CD8-positive, alpha-beta memory T cell (primary cell): ENCODE measurements at regions not wholly inside any gene's neighbourhood (a gene's known extent, or its start where the extent isn't known, plus 50 kb on each side); places are given as distances from the start of the nearest gene placed in this dataset.
"Not testable (repeated sequence)": the region's sequence is repeated elsewhere in the genome, so short reads cannot be mapped to it uniquely, and the experiment has no call there.

Experiments used
- CTCF ChIA-PET: fragments of 350-600 bp; sonication (Branson Sonifier 250); formaldehyde crosslinking; loops from one replicate; lab custom pipeline; 2021; ENCODE audit warnings: antibody characterized with exemption; lab: Charles Lee
- POLR2A ChIA-PET: fragments of 350-600 bp; sonication (Branson Sonifier 250); formaldehyde crosslinking; loops from one replicate; lab custom pipeline; 2021; ENCODE audit warnings: antibody characterized with exemption; lab: Charles Lee
- DNase-seq, 5 donors: peaks; one replicate each; pipeline versions ENCODE4 v3.0.0 to v3.0.0-alpha.2; 2020 to 2022; ENCODE audit warnings: mixed read lengths in 1 of 5
- H3K27ac ChIP-seq: one replicate; pipeline ENCODE4 v1.7.0; 2013; ENCODE audit warnings: low read depth, mild to moderate bottlenecking, low read length, moderate library complexity
- H3K27me3 ChIP-seq: 2 replicates; pipeline ENCODE4 v1.7.0; 2013; ENCODE audit warnings: low read length, mild to moderate bottlenecking; ENCODE audit not compliant: insufficient read depth, poor library complexity, severe bottlenecking
- H3K36me3 ChIP-seq: 2 replicates; pipeline ENCODE4 v1.7.0; 2013; ENCODE audit warnings: mild to moderate bottlenecking, low read length, moderate library complexity; ENCODE audit not compliant: insufficient read depth
- H3K4me1 ChIP-seq: 2 replicates; pipeline ENCODE4 v1.7.0; 2013; ENCODE audit warnings: mild to moderate bottlenecking, low read length, moderate library complexity; ENCODE audit not compliant: insufficient read depth
- H3K4me3 ChIP-seq: 2 replicates; pipeline ENCODE4 v1.7.0; 2013; ENCODE audit warnings: mild to moderate bottlenecking, low read length
- H3K9me3 ChIP-seq: 2 replicates; pipeline ENCODE4 v1.7.0; 2013; ENCODE audit warnings: mild to moderate bottlenecking, low read length
- H3K27ac Mint-ChIP-seq, 8 donors: one replicate each; pipeline ENCODE4 v1.8.0; 2020 to 2021; ENCODE audit warnings: mixed read lengths in 8 of 8, mild to moderate bottlenecking in 6 of 8, inconsistent platforms in 3 of 8, moderate library complexity in 3 of 8
- H3K27me3 Mint-ChIP-seq, 2 donors: one replicate each; pipeline ENCODE4 v1.8.0; 2020 to 2021; ENCODE audit warnings: mixed read lengths in 2 of 2, mild to moderate bottlenecking in 1 of 2, moderate library complexity in 1 of 2
- H3K36me3 Mint-ChIP-seq, 3 donors: one replicate each; pipeline ENCODE4 v1.8.0; 2020 to 2021; ENCODE audit warnings: mixed read lengths in 3 of 3, inconsistent platforms in 1 of 3, mild to moderate bottlenecking in 1 of 3
- H3K4me1 Mint-ChIP-seq, 3 donors: one replicate each; pipeline ENCODE4 v1.8.0; 2020 to 2021; ENCODE audit warnings: mixed read lengths in 3 of 3, inconsistent platforms in 1 of 3, mild to moderate bottlenecking in 1 of 3
- H3K4me3 Mint-ChIP-seq, 7 donors: one replicate each; pipeline ENCODE4 v1.8.0; 2020 to 2021; ENCODE audit warnings: mixed read lengths in 7 of 7, mild to moderate bottlenecking in 6 of 7, moderate library complexity in 4 of 7, inconsistent platforms in 2 of 7
- H3K9me3 Mint-ChIP-seq, 5 donors: one replicate each; pipeline ENCODE4 v1.8.0; 2020 to 2022; ENCODE audit warnings: mixed read lengths in 5 of 5, mild to moderate bottlenecking in 3 of 5, moderate library complexity in 2 of 5, inconsistent platforms in 1 of 5

DNA sequence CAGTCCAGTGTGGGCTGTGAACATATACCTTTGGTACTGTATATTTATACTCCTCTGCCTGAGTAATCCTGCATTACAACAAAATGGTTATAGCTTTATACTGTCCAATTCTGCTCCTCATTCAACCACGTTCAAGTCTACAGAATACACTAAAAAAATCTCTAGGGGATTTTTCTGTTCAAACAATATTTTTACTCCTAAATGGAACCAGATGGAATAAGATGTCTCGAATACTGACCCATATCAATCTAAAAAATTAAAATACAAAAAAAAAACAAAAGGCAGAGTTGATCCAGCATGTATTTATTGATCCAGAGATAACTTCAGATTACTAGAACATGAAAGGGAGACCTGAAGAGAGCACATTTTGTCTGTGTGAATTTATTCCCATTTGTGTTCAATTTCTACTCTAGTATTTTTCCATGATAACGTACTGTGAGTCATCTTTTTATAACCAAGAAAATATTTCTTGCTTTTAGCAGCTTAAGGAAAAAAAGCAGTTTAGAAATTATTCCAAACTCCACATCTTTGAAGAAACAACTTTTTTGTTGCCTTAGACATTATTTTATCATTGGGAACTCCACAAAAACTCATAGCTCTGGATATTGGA lies 910.7 kb downstream of the TBL1XR1 start:
- Histone ChIP-seq H3K27me3 (no peaks in the 10 kb centered on the region), H3K4me3 (no peak overlapping the region), H3K36me3 (no peaks in the 10 kb centered on the region), H3K4me1 (no peaks in the 10 kb centered on the region), H3K27ac (no peak overlapping the region), H3K9me3 (no peaks in the 10 kb centered on the region)
- DNase-seq, result no peak
- Mint-ChIP-seq H3K4me1 (no peaks in the 10 kb centered on the region), H3K4me3 (no peak overlapping the region), H3K27ac (no peak overlapping the region), H3K27me3 (no peaks in the 10 kb centered on the region), H3K9me3 (peaks cover 0 to 8% (median 2%) of the 10 kb centered on the region in 5 donors), H3K36me3 (no peaks in the 10 kb centered on the region)
- POLR2A ChIA-PET, result no interaction called here
- CTCF ChIA-PET, result no interaction called here

DNA sequence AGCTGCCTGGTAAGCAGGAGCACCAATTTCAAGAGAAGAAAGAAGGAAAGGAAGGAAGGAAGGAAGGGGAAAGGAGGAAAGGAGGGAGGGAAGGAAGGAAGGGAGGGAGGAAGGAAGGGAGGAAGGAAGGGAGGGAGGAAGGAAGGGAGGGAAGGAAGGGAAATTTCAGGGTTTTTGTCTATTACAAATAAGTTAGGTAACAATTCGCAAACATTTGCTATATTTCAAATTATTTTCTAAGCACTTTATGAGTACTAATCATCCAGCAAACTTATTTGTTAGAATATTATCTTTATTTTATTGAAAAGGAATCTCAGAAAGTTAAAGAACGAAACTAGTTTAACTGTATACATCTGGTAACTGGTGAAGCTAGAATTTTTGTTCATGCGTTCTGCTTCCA lies 921.7 kb downstream of the TBL1XR1 start:
- ChIA-PET CTCF (no interaction called here), POLR2A (no interaction called here)
- Histone ChIP-seq H3K36me3 (no peaks in the 10 kb centered on the region), H3K27me3 (no peaks in the 10 kb centered on the region), H3K4me1 (no peaks in the 10 kb centered on the region), H3K4me3 (no peak overlapping the region), H3K9me3 (no peaks in the 10 kb centered on the region), H3K27ac (no peak overlapping the region)
- Mint-ChIP-seq H3K36me3 (no peaks in the 10 kb centered on the region), H3K27ac (no peak overlapping the region), H3K27me3 (no peaks in the 10 kb centered on the region), H3K9me3 (peaks cover 2 to 7% (median 4%) of the 10 kb centered on the region in 5 donors), H3K4me3 (no peak overlapping the region), H3K4me1 (no peaks in the 10 kb centered on the region)
- DNase-seq, result no peak

DNA sequence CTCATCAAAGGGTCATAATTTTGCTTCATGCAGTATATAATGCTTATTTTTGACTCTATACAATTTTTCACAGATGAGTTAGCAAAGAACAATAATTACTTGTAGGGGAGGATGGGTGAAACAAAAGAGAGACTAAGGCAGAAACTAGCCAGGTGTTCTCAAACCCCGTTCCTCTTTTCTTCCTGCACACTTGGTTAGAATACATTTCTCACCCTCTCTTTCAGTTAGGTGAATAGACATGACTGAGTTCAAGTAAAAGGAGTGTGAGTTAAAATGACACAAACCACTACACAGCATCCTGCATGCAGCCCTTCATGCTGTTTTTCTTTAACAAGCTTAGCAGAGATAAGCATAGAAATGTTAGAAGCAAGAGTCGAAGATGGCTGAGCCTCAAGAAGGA lies 922.2 kb downstream of the TBL1XR1 start:
- Mint-ChIP-seq H3K27ac (no peak overlapping the region), H3K4me3 (no peak overlapping the region), H3K36me3 (no peaks in the 10 kb centered on the region), H3K9me3 (peaks cover 2 to 10% (median 4%) of the 10 kb centered on the region in 5 donors), H3K4me1 (no peaks in the 10 kb centered on the region), H3K27me3 (no peaks in the 10 kb centered on the region)
- POLR2A ChIA-PET, result no interaction called here
- no peaks in the 10 kb centered on the region for H3K36me3 ChIP-seq
- no peaks in the 10 kb centered on the region for H3K9me3 ChIP-seq
- no peaks in the 10 kb centered on the region for H3K4me1 ChIP-seq
- no peak for DNase-seq
- no peak overlapping the region for H3K4me3 ChIP-seq
- CTCF ChIA-PET, result no interaction called here
- H3K27me3 ChIP-seq, result no peaks in the 10 kb centered on the region
- H3K27ac ChIP-seq, result no peak overlapping the region

DNA sequence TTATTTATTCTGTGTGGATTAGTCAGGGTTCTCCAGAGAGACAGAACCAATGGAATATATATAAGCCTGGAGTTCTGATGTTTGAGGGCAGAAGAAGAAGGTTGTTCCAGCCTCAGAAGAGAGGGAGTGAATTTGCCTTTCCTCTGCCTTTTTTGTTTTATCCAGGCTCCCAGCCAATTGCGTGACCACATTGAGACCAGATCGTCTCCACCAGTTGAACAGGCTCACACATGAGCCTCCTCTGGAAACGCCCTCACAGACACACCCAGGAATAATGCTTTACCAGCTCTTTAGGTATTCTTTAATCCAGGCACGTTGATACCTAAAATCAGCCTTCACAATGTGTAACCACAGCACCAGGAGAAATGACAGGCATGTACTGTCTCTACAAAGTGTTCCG lies 923.1 kb downstream of the TBL1XR1 start:
- Histone ChIP-seq H3K27ac (no peak overlapping the region), H3K36me3 (no peaks in the 10 kb centered on the region), H3K4me1 (no peaks in the 10 kb centered on the region), H3K9me3 (no peaks in the 10 kb centered on the region), H3K4me3 (no peak overlapping the region), H3K27me3 (no peaks in the 10 kb centered on the region)
- Mint-ChIP-seq H3K4me1 (no peaks in the 10 kb centered on the region), H3K4me3 (no peak overlapping the region), H3K27me3 (no peaks in the 10 kb centered on the region), H3K36me3 (no peaks in the 10 kb centered on the region), H3K9me3 (peaks cover 2 to 12% (median 5%) of the 10 kb centered on the region in 5 donors), H3K27ac (no peak overlapping the region)
- ChIA-PET POLR2A (no interaction called here), CTCF (no interaction called here)
- no peak for DNase-seq

DNA sequence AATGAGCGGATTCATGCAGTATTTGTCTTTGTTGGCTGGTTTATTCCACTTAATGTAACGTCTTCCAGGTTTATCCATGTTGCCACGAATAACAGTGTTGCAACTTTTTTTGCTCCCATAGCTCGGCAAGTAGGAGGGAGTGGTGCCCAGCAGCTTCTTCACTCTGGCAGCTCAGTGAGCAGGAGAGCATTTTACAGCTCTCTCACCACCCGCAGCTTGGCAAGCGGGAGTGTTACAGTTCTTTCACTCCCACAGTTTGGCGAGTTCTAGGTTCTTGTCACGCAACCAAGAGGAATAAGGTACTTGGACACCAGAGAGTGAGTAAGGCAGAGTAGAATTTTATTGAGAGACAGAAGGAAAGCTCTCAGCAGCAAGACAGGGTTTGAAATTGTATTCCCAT lies 935.2 kb downstream of the TBL1XR1 start:
- Histone ChIP-seq H3K4me3 (no peak overlapping the region), H3K27me3 (no peaks in the 10 kb centered on the region), H3K9me3 (no peaks in the 10 kb centered on the region), H3K36me3 (no peaks in the 10 kb centered on the region), H3K4me1 (no peaks in the 10 kb centered on the region), H3K27ac (no peak overlapping the region)
- H3K9me3 Mint-ChIP-seq, result peaks cover 7 to 32% (median 15%) of the 10 kb centered on the region in 5 donors
- no peak overlapping the region for H3K4me3 Mint-ChIP-seq
- POLR2A ChIA-PET, result no interaction called here
- no peak for DNase-seq
- H3K27ac Mint-ChIP-seq, result no peak overlapping the region
- H3K4me1 Mint-ChIP-seq, result no peaks in the 10 kb centered on the region
- H3K36me3 Mint-ChIP-seq, result no peaks in the 10 kb centered on the region
- CTCF ChIA-PET, result no interaction called here
- no peaks in the 10 kb centered on the region for H3K27me3 Mint-ChIP-seq

DNA sequence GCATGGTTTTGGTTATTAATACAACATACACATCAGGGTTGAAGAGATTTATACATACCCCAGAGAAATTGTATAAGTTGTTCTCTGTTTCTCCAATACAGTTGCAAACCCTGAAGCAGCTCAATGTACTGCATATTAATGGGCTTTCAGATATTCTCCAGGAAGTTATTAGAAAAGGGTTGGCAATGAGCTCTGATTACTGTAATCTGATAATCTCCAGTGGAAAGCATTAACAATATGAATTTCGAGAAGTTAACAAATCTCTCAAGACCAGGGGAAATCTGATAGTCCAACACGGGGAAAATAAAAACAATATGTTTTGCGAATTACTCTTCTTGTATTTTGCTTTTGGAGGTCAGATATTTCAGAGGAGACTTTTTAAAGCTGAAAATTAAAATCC lies 950.1 kb downstream of the TBL1XR1 start:
- Histone ChIP-seq H3K27me3 (no peaks in the 10 kb centered on the region), H3K27ac (no peak overlapping the region), H3K9me3 (no peaks in the 10 kb centered on the region), H3K4me1 (no peaks in the 10 kb centered on the region), H3K36me3 (no peaks in the 10 kb centered on the region), H3K4me3 (no peak overlapping the region)
- DNase-seq, result no peak
- Mint-ChIP-seq H3K4me3 (no peak overlapping the region), H3K9me3 (peaks cover 2 to 9% (median 5%) of the 10 kb centered on the region in 5 donors), H3K4me1 (no peaks in the 10 kb centered on the region), H3K27ac (no peak overlapping the region), H3K27me3 (no peaks in the 10 kb centered on the region), H3K36me3 (no peaks in the 10 kb centered on the region)
- CTCF ChIA-PET, result no interaction called here
- POLR2A ChIA-PET, result no interaction called here

DNA sequence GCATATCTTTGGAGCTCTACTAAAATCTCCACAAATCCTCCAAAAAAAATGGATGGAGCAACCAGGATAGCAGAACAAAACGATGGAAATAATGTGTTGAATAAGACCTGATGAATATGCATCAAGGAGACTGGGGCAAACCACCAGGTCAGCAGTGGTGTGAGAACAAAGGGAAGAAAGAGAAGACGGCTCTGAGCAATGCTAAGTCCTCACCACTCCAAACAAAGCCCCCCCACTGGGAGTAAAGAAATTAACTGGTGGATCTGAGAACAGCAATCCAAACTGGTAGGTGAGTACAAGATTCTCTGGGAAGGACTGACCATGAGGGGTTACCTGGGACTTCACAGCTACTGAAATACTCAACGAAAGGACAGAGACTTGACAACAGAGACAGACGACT lies 977.3 kb downstream of the TBL1XR1 start:
- H3K27ac ChIP-seq, result no peak overlapping the region
- DNase-seq, result no peak
- no peaks in the 10 kb centered on the region for H3K36me3 ChIP-seq
- H3K9me3 Mint-ChIP-seq, result peaks cover 0 to 11% (median 6%) of the 10 kb centered on the region in 5 donors
- H3K27me3 ChIP-seq, result no peaks in the 10 kb centered on the region
- no peaks in the 10 kb centered on the region for H3K4me1 Mint-ChIP-seq
- peaks cover 0 to 1% of the 10 kb centered on the region in 2 donors for H3K27me3 Mint-ChIP-seq
- H3K4me3 Mint-ChIP-seq, result no peak overlapping the region
- H3K27ac Mint-ChIP-seq, result no peak overlapping the region
- H3K4me3 ChIP-seq, result no peak overlapping the region
- ChIA-PET POLR2A (no interaction called here), CTCF (no interaction called here)
- H3K36me3 Mint-ChIP-seq, result no peaks in the 10 kb centered on the region
- H3K9me3 ChIP-seq, result no peaks in the 10 kb centered on the region
- H3K4me1 ChIP-seq, result no peaks in the 10 kb centered on the region

DNA sequence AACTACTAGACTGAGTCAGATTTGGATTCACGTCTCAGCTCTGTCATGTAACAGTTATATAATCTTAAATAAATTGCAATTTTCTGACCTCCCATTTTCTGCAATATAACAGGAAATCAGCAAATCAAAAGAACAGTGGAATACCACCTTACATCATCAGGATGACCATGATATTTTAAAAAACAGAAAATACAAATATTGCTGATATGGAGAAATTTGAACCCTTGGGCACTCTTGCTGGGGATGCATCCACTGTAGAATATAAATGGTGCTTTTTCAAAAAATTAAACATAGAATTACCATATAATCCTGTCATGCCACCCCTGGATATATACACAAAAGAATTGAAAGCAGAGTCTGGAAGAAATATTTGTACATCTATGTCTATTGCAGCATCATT lies 982.5 kb downstream of the TBL1XR1 start:
- Histone ChIP-seq H3K27me3 (no peaks in the 10 kb centered on the region), H3K4me3 (no peak overlapping the region), H3K27ac (no peak overlapping the region), H3K9me3 (no peaks in the 10 kb centered on the region), H3K36me3 (no peaks in the 10 kb centered on the region), H3K4me1 (no peaks in the 10 kb centered on the region)
- ChIA-PET POLR2A (no interaction called here), CTCF (no interaction called here)
- Mint-ChIP-seq H3K27ac (no peak overlapping the region), H3K4me3 (no peak overlapping the region), H3K9me3 (peaks cover 0 to 7% (median 2%) of the 10 kb centered on the region in 5 donors), H3K27me3 (peaks cover 0 to 1% of the 10 kb centered on the region in 2 donors), H3K36me3 (no peaks in the 10 kb centered on the region), H3K4me1 (no peaks in the 10 kb centered on the region)
- no peak for DNase-seq

DNA sequence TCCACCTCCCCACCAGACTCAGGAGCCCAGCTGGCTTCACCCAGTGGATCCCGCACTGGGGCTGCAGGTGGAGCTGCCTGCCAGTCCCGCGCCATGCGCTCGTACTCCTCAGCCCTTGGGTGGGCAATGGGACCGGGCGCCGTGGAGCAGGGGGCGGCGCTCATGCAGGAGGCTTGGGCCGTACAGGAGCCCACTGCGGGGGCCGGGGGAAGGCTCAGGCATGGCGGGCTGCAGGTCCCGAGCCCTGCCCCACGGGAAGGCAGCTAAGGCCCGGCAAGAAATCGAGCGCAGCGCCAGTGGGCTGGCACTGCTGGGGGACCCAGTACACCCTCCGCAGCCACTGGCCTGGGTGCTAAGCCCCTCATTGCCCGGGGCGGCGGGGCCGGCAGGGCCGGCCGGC lies 984.0 kb downstream of the TBL1XR1 start:
- CTCF ChIA-PET, H3K27ac Mint-ChIP-seq, H3K4me3 Mint-ChIP-seq, H3K4me3 ChIP-seq, H3K27ac ChIP-seq, H3K27me3 ChIP-seq, H3K36me3 ChIP-seq, H3K4me1 ChIP-seq, H3K9me3 ChIP-seq, H3K4me1 Mint-ChIP-seq, H3K27me3 Mint-ChIP-seq, POLR2A ChIA-PET, DNase-seq, H3K36me3 Mint-ChIP-seq, H3K9me3 Mint-ChIP-seq: not testable (repeated sequence)
